GM23248 (cell line): ENCODE measurements at regions not wholly inside any gene's neighbourhood (a gene's known extent, or its start where the extent isn't known, plus 50 kb on each side); places are given as distances from the start of the nearest gene placed in this dataset.
A peak's percentile ranks its signal among the peaks of the same experiment; 100 is the strongest.

ENCODE experiments used
- DNase-seq: peaks from one replicate; pipeline ENCODE4 v3.0.0-alpha.2; 2015
- H2AFZ ChIP-seq: fragments of 200-600 bp; sonication (generic); 2 replicates; pipeline ENCODE4 v1.6.1; 2016; ENCODE audit warnings: antibody characterized with exemption
- H3F3A ChIP-seq: fragments of 200-600 bp; sonication (generic); 2 replicates; pipeline ENCODE4 v1.6.1; 2016; ENCODE audit warnings: mild to moderate bottlenecking, antibody characterized with exemption, mixed run types; ENCODE audit not compliant: insufficient read depth
- H3K27ac ChIP-seq: fragments of 200-600 bp; sonication (generic); 2 replicates; pipeline ENCODE4 v1.5.1; 2016; ENCODE audit warnings: mild to moderate bottlenecking
- H3K27me3 ChIP-seq: fragments of 200-600 bp; sonication (generic); replicated peaks from 2 replicates; pipeline ENCODE4 v1.6.1; 2016; ENCODE audit warnings: mild to moderate bottlenecking; ENCODE audit not compliant: insufficient read depth
- H3K36me3 ChIP-seq: fragments of 200-600 bp; sonication (generic); 2 replicates; pipeline ENCODE4 v1.6.1; 2016; ENCODE audit warnings: low read depth, mild to moderate bottlenecking
- H3K4me1 ChIP-seq: fragments of 200-600 bp; sonication (generic); 2 replicates; pipeline ENCODE4 v1.6.1; 2016; ENCODE audit warnings: mild to moderate bottlenecking; ENCODE audit not compliant: insufficient read depth
- H3K4me2 ChIP-seq: fragments of 200-600 bp; sonication (generic); one replicate; pipeline ENCODE4 v1.6.1; 2016; ENCODE audit warnings: mild to moderate bottlenecking; ENCODE audit not compliant: unreplicated experiment
- H3K4me3 ChIP-seq: fragments of 200-600 bp; sonication (generic); 2 replicates; pipeline ENCODE4 v1.5.1; 2016; ENCODE audit warnings: mild to moderate bottlenecking
- H3K79me2 ChIP-seq: fragments of 200-600 bp; sonication (generic); 2 replicates; pipeline ENCODE4 v1.6.1; 2016; ENCODE audit warnings: mild to moderate bottlenecking; ENCODE audit not compliant: insufficient read depth
- H3K9ac ChIP-seq: fragments of 200-600 bp; sonication (generic); 2 replicates; pipeline ENCODE4 v1.6.1; 2016; ENCODE audit warnings: mild to moderate bottlenecking
- H3K9me2 ChIP-seq: fragments of 200-600 bp; sonication (generic); 2 replicates; pipeline ENCODE4 v1.6.1; 2016; ENCODE audit warnings: mixed run types, mild to moderate bottlenecking, moderate library complexity; ENCODE audit not compliant: insufficient read depth
- H3K9me3 ChIP-seq: fragments of 200-600 bp; sonication (generic); one replicate; pipeline ENCODE4 v1.6.1; 2017; ENCODE audit warnings: low read depth
- H4K20me1 ChIP-seq: fragments of 200-600 bp; sonication (generic); 2 replicates; pipeline ENCODE4 v1.6.0; 2016; ENCODE audit not compliant: insufficient read depth
- EZH2 ChIP-seq: fragments of 200-600 bp; sonication (generic); IDR thresholded peaks from 2 replicates; pipeline ENCODE4 v1.6.1; 2018; ENCODE audit warnings: antibody characterized with exemption, mild to moderate bottlenecking; ENCODE audit not compliant: insufficient read depth, poor library complexity, severe bottlenecking
- EZH2phosphoT487 ChIP-seq: fragments of 200-600 bp; sonication (generic); IDR thresholded peaks from 2 replicates; pipeline ENCODE4 v1.6.1; 2018; ENCODE audit warnings: antibody characterized with exemption, moderate library complexity, mild to moderate bottlenecking, low read depth; ENCODE audit not compliant: insufficient read depth
- WGBS, 2 experiments: methylation state at CpG; one replicate each; pipeline ENCODE4 v1.1.6; 2015 to 2017; ENCODE audit warnings: low lambda C conversion rate in 2 of 2, low coverage in 1 of 2; ENCODE audit errors: missing lambda C conversion rate in 2 of 2; 5-methylcytosine and 5-hydroxymethylcytosine counted together
- in situ Hi-C: fragments of 300-500 bp; cut with MboI; formaldehyde crosslinking; loops from 2 replicates; pipeline ENCODE4 v1.15.0; 2020

GRCh38 chr4:186919340-186919739 is 195.7 kb upstream of the FAT1 start:
- in situ Hi-C loops: no loop called here
- H3K4me3 ChIP-seq: no peak overlapping the region
- H3K27me3 ChIP-seq: no peaks in the 10 kb centered on the region
- H3K79me2 ChIP-seq: no peaks in the 10 kb centered on the region
- H3K9me2 ChIP-seq: no peaks in the 10 kb centered on the region
- H3K4me2 ChIP-seq: no peak overlapping the region
- TF ChIP-seq EZH2 (no peak), EZH2phosphoT487 (no peak)
- no peaks in the 10 kb centered on the region for H3K9me3 ChIP-seq
- H3K36me3 ChIP-seq: no peaks in the 10 kb centered on the region
- 92 to 94% methylated on average over 16 of the region's 16 CpGs for WGBS, 2 experiments
- DNase-seq: no peak
- no peaks in the 10 kb centered on the region for H3F3A ChIP-seq
- peaks cover 7% of the 10 kb centered on the region; the same call in 1 of the 2 replicates for H3K4me1 ChIP-seq
- no peaks in the 10 kb centered on the region for H4K20me1 ChIP-seq
- no peak overlapping the region for H2AFZ ChIP-seq
- H3K27ac ChIP-seq: no peak overlapping the region
- no peak overlapping the region for H3K9ac ChIP-seq

- H3K4me3 ChIP-seq: no peak overlapping the region
- peak overlapping the region; percentile 3 for H3K4me2 ChIP-seq
- WGBS, 2 experiments: 56 to 63% methylated on average over 2 of the region's 2 CpGs
- H3K4me1 ChIP-seq: peaks cover 7% of the 10 kb centered on the region; the same call in 1 of the 2 replicates
- H3K9me2 ChIP-seq: no peaks in the 10 kb centered on the region
- H3K79me2 ChIP-seq: no peaks in the 10 kb centered on the region
- no peaks in the 10 kb centered on the region for H3K27me3 ChIP-seq
- peak overlapping the region; percentile 61 for H3K9ac ChIP-seq
- TF ChIP-seq EZH2: no peak
- no peak for TF ChIP-seq EZH2phosphoT487
- H2AFZ ChIP-seq: peak overlapping the region; percentile 84
- no peaks in the 10 kb centered on the region for H3K9me3 ChIP-seq
- H3K36me3 ChIP-seq: no peaks in the 10 kb centered on the region
- H4K20me1 ChIP-seq: no peaks in the 10 kb centered on the region
- no peaks in the 10 kb centered on the region for H3F3A ChIP-seq
- peak; percentile 56 for DNase-seq
- peak overlapping the region; percentile 40 for H3K27ac ChIP-seq
- in situ Hi-C loops: no loop called here
Measured at GRCh38 chr4:186920483-186920882, 196.8 kb upstream of the FAT1 start.

- Histone ChIP-seq H3K27me3 (no peaks in the 10 kb centered on the region), H3K4me1 (peaks cover 7% of the 10 kb centered on the region; the same call in 1 of the 2 replicates), H3K4me2 (no peak overlapping the region), H4K20me1 (no peaks in the 10 kb centered on the region), H3K9me2 (no peaks in the 10 kb centered on the region), H3K36me3 (no peaks in the 10 kb centered on the region), H3K9ac (peak overlapping the region; percentile 61), H3F3A (no peaks in the 10 kb centered on the region), H3K4me3 (no peak overlapping the region), H2AFZ (peak overlapping the region; percentile 84), H3K27ac (peak overlapping the region; percentile 40), H3K9me3 (no peaks in the 10 kb centered on the region), H3K79me2 (no peaks in the 10 kb centered on the region)
- TF ChIP-seq EZH2: no peak
- TF ChIP-seq EZH2phosphoT487: no peak
- 88 to 91% methylated on average over 5 of the region's 5 CpGs for WGBS, 2 experiments
- no peak for DNase-seq
- in situ Hi-C loops: no loop called here
Measured at GRCh38 chr4:186920992-186921391, 197.3 kb upstream of the FAT1 start.

- in situ Hi-C loops: no loop called here
Measured at GRCh38 chr4:186924723-186925122, 201.1 kb upstream of the FAT1 start.

GRCh38 chr4:186927624-186928023 is 204.0 kb upstream of the FAT1 start:
- Histone ChIP-seq H4K20me1 (no peaks in the 10 kb centered on the region), H3K4me2 (no peak overlapping the region), H3K4me1 (peaks cover 16% of the 10 kb centered on the region), H3K9me2 (no peaks in the 10 kb centered on the region), H3K27me3 (no peaks in the 10 kb centered on the region), H3K79me2 (no peaks in the 10 kb centered on the region), H2AFZ (no peak overlapping the region), H3K27ac (no peak overlapping the region), H3K9me3 (no peaks in the 10 kb centered on the region), H3K9ac (no peak overlapping the region), H3K36me3 (no peaks in the 10 kb centered on the region), H3K4me3 (no peak overlapping the region), H3F3A (peaks cover 10% of the 10 kb centered on the region)
- 77 to 84% methylated on average over 2 of the region's 2 CpGs for WGBS, 2 experiments
- no peak for DNase-seq
- in situ Hi-C loops: no loop called here
- TF ChIP-seq EZH2phosphoT487 (no peak), EZH2 (no peak)

More at GRCh38 chr4:186924723-186925122, 201.1 kb upstream of the FAT1 start:
- H3K9me2 ChIP-seq: no peaks in the 10 kb centered on the region
- peaks cover 7% of the 10 kb centered on the region; the same call in 1 of the 2 replicates for H3K4me1 ChIP-seq
- no peaks in the 10 kb centered on the region for H3K79me2 ChIP-seq
- TF ChIP-seq EZH2phosphoT487: no peak
- TF ChIP-seq EZH2: no peak
- no peak overlapping the region for H2AFZ ChIP-seq
- H3F3A ChIP-seq: no peaks in the 10 kb centered on the region
- H3K4me2 ChIP-seq: no peak overlapping the region
- no peak overlapping the region for H3K27ac ChIP-seq
- WGBS, 2 experiments: 5 to 10% methylated on average over 4 of the region's 4 CpGs
- H4K20me1 ChIP-seq: no peaks in the 10 kb centered on the region
- DNase-seq: no peak
- H3K9me3 ChIP-seq: no peaks in the 10 kb centered on the region
- no peak overlapping the region for H3K9ac ChIP-seq
- H3K36me3 ChIP-seq: no peaks in the 10 kb centered on the region
- H3K27me3 ChIP-seq: no peaks in the 10 kb centered on the region
- no peak overlapping the region for H3K4me3 ChIP-seq
